GM10248 (cell line): ENCODE measurements at regions not wholly inside any gene's neighbourhood (a gene's known extent, or its start where the extent isn't known, plus 50 kb on each side); places are given as distances from the start of the nearest gene placed in this dataset.

Experiments used
- CTCF ChIA-PET: fragments of 300-600 bp; sonication (Branson Sonifier 250); formaldehyde crosslinking; extraction: SDS; loops from one replicate; lab custom pipeline; 2021; ENCODE audit warnings: antibody characterized with exemption; lab: Yijun Ruan, JAX
- POLR2A ChIA-PET: fragments of 350-650 bp; sonication (Branson Sonifier 250); formaldehyde crosslinking; extraction: SDS; loops from one replicate; lab custom pipeline; 2020; ENCODE audit warnings: antibody characterized with exemption; lab: Yijun Ruan, JAX
- DNase-seq: peaks from one replicate; pipeline ENCODE4 v3.0.0; 2012; ENCODE audit errors: extremely low spot score
- TF ChIP-seq, protein P1 (sequence below): IDR thresholded peaks from 2 replicates; pipeline ENCODE4 v1.5.1; 2012; ENCODE audit warnings: mild to moderate bottlenecking, low read depth; ENCODE audit errors: extremely low read depth, missing control alignments, control extremely low read depth

- DNase-seq, result no peak
- TF ChIP-seq, protein P1, sequence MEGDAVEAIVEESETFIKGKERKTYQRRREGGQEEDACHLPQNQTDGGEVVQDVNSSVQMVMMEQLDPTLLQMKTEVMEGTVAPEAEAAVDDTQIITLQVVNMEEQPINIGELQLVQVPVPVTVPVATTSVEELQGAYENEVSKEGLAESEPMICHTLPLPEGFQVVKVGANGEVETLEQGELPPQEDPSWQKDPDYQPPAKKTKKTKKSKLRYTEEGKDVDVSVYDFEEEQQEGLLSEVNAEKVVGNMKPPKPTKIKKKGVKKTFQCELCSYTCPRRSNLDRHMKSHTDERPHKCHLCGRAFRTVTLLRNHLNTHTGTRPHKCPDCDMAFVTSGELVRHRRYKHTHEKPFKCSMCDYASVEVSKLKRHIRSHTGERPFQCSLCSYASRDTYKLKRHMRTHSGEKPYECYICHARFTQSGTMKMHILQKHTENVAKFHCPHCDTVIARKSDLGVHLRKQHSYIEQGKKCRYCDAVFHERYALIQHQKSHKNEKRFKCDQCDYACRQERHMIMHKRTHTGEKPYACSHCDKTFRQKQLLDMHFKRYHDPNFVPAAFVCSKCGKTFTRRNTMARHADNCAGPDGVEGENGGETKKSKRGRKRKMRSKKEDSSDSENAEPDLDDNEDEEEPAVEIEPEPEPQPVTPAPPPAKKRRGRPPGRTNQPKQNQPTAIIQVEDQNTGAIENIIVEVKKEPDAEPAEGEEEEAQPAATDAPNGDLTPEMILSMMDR, result no peak
- ChIA-PET POLR2A (no interaction called here), CTCF (interaction anchor here (1.2 kb wide), 2 partner anchors 15 to 32 kb away, joined by 3 read pairs; no protein-coding TSS in a partner anchor)
These were observed 104.4 kb upstream of the FLRT2 start for GRCh38 chr14:85425507-85425906.

DNA sequence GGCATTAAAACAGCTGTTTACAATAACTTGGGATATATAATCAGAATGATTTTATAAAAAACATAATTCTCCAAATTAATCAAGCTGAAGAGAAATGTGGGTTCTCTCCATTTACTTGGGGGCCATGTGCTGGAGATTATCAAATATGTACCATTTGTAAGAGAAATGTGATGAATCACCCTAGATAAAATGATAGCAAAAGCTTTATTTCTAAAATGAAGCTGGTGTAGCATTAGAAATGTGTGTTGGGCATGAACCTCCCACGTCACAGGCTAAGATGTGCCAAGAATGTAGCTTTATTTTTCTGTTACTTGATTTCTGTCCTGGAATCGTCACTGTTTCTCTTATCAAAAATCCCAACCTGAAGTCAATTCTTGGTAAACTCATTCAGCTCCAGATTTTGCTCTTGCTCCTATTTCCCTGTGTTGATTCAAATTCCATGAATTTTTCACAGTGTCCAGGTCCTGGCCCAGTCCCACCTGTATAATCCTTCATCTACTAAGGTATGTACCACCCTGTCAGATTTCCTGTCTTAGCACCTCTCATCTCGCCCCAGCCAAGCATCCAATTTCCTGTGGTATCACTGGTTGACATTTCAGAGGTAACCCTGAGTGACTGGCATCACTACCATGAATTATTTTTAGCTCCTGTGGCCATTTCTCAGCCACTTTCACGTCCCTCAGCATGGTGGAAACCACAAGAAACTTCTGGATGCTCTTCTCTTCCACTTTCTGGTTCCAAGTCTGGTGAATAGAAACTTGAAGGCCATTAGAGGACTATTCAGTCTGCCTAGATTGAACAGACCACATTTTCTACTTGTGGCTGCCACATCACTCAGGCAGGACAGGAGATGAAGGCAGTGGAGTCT, 103.6 kb upstream of the FLRT2 start:
- CTCF ChIA-PET, result interaction anchor here (1.2 to 1.4 kb wide), 3 partner anchors 15 to 31 kb away, joined by 3 to 4 read pairs (median 3); no protein-coding TSS in a partner anchor
- POLR2A ChIA-PET, result no interaction called here
- no peak for DNase-seq
- TF ChIP-seq, protein P1, result no peak

DNA sequence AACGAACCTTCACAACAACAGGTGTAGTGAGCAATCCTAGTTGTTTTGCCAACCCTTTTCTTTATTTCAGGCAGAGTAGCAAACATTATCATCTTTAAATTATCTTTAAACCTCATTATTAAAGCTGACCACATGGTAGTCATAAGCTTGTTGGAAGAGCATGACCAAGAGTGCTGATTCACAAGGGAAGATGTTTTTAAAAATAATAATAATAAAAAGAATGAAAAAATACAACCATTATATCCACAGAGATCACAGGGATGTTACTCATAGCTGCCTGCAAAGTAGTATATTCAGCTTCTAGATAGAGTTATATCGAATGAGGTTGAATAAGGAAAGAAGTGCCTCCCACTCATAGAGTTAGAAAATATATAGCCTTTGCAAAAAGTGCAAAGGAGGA, 101.0 kb upstream of the FLRT2 start:
- POLR2A ChIA-PET, result no interaction called here
- DNase-seq, result no peak
- TF ChIP-seq, protein P1, result no peak
- CTCF ChIA-PET, result no interaction called here

DNA sequence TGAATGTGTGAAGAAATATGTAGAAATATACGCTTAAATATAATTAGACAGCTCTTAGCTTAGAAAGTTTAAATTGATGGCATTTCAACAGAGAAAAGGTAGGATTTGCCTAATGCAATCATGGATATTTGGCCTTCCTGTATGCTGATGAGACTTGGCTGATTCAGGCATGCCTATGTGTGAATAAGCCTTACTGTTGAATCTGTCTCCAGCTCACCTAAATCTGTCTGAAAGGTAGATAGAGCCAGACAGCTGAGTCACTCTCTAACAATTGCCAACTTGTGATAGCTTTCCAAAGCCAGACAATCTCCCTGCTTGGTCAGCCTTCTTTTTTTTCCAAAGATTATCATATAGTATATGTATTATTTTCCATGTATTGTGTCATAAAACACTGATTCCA, 92.8 kb upstream of the FLRT2 start:
- CTCF ChIA-PET, result interaction anchor here (1.6 kb wide), 1 partner anchor 11 kb away, joined by 4 read pairs; no protein-coding TSS in a partner anchor
- POLR2A ChIA-PET, result no interaction called here
- TF ChIP-seq, protein P1, result no peak
- DNase-seq, result no peak

- ChIA-PET CTCF (interaction anchor here (1.6 kb wide), 1 partner anchor 10 kb away, joined by 4 read pairs; no protein-coding TSS in a partner anchor), POLR2A (no interaction called here)
- DNase-seq, result no peak
- TF ChIP-seq, protein P1, result no peak
These were observed 91.9 kb upstream of the FLRT2 start for GRCh38 chr14:85438001-85438400.

DNA sequence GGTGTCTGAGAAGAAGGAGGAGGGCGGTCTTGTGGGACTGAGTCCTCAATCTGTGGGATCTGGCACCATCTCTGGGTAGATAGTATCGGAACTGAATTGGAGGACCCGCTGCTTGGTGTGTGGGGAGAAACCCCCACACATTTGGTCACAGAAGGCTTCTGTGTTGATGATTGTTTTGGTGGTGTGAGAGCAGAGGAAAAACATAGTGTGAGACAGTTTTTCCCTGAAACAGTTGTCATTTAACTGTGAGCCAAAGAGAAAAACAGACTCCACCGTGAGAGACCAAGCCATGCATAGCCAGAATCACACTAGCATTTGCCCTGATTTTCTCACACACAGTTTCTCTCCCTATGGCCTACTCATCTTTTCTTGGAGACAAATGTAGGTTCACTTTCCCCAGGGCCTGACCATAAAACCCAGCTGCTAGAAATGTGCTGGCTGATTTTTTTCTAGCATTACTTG, 91.4 kb upstream of the FLRT2 start:
- ChIA-PET POLR2A (no interaction called here), CTCF (no interaction called here)
- no peak for DNase-seq
- TF ChIP-seq, protein P1, result no peak
